Neuronal stem cell (in vitro differentiated cells): ENCODE measurements at regions not wholly inside any gene's neighbourhood (a gene's known extent, or its start where the extent isn't known, plus 50 kb on each side); places are given as distances from the start of the nearest gene placed in this dataset.

Experiments
- DNase-seq: peaks from one replicate; pipeline ENCODE4 v3.0.0-alpha.2; 2013; ENCODE audit warnings: low spot score
- H2AFZ ChIP-seq: one replicate; pipeline ENCODE4 v1.6.1; 2013; ENCODE audit warnings: mild to moderate bottlenecking, low read length, inconsistent platforms
- H2AK5ac ChIP-seq: 2 replicates; pipeline ENCODE4 v1.6.1; 2013; ENCODE audit warnings: low read depth, mild to moderate bottlenecking, inconsistent platforms, low read length, moderate library complexity, mixed read lengths
- H2BK120ac ChIP-seq: 2 replicates; pipeline ENCODE4 v1.6.1; 2013; ENCODE audit warnings: low read depth, mild to moderate bottlenecking, inconsistent platforms, low read length, moderate library complexity, mixed read lengths
- H2BK12ac ChIP-seq: one replicate; pipeline ENCODE4 v1.6.1; 2013; ENCODE audit warnings: low read length, inconsistent platforms
- H2BK15ac ChIP-seq: 2 replicates; pipeline ENCODE4 v1.6.1; 2013; ENCODE audit warnings: mild to moderate bottlenecking, low read length, inconsistent platforms, mixed read lengths
- H2BK5ac ChIP-seq: one replicate; pipeline ENCODE4 v1.6.1; 2013; ENCODE audit warnings: inconsistent platforms, mild to moderate bottlenecking, low read length, moderate library complexity
- H3K14ac ChIP-seq: one replicate; pipeline ENCODE4 v1.6.1; 2013; ENCODE audit warnings: low read length, inconsistent platforms
- H3K18ac ChIP-seq: 2 replicates; pipeline ENCODE4 v1.6.1; 2013; ENCODE audit warnings: low read length, inconsistent platforms
- H3K23ac ChIP-seq: 2 replicates; pipeline ENCODE4 v1.6.1; 2013; ENCODE audit warnings: low read depth, mild to moderate bottlenecking, mixed read lengths, low read length, inconsistent platforms; ENCODE audit not compliant: poor library complexity
- H3K27ac ChIP-seq: replicated peaks from 3 replicates; pipeline ENCODE4 v1.5.1; 2013; ENCODE audit warnings: low read length, inconsistent platforms
- H3K27me3 ChIP-seq, 3 experiments: 2 replicates each; pipeline ENCODE4 v1.6.1; 2013; ENCODE audit warnings: low read length in 3 of 3, mild to moderate bottlenecking in 2 of 3, inconsistent platforms in 1 of 3, low read depth in 1 of 3, mixed read lengths in 1 of 3, moderate library complexity in 1 of 3; ENCODE audit not compliant: control insufficient read depth in 3 of 3, insufficient read depth in 3 of 3
- H3K36me3 ChIP-seq, 2 donors: replicated peaks in 1 of 2; 2 replicates each; pipeline ENCODE4 v1.6.1; 2013; ENCODE audit warnings: low read length in 2 of 2; ENCODE audit not compliant: control insufficient read depth in 2 of 2, insufficient read depth in 2 of 2
- H3K4ac ChIP-seq: 2 replicates; pipeline ENCODE4 v1.6.1; 2013; ENCODE audit warnings: inconsistent platforms, mild to moderate bottlenecking, low read length, moderate library complexity
- H3K4me1 ChIP-seq, 2 donors: 1 replicate in 1 of 2; 2 replicates in 1 of 2; pipeline ENCODE4 v1.6.1; 2013; ENCODE audit warnings: low read length in 2 of 2, low read depth in 1 of 2; ENCODE audit not compliant: control insufficient read depth in 2 of 2, insufficient read depth in 1 of 2
- H3K4me2 ChIP-seq: one replicate; pipeline ENCODE4 v1.6.1; 2013; ENCODE audit warnings: mild to moderate bottlenecking, low read length, inconsistent platforms; ENCODE audit not compliant: insufficient read depth, poor library complexity, severe bottlenecking
- H3K4me3 ChIP-seq, 2 donors: 2 replicates each; pipeline ENCODE4 v1.5.1; 2013; ENCODE audit warnings: low read length in 2 of 2, mild to moderate bottlenecking in 2 of 2, inconsistent platforms in 1 of 2, moderate library complexity in 1 of 2
- H3K79me1 ChIP-seq: one replicate; pipeline ENCODE4 v1.6.1; 2013; ENCODE audit warnings: low read depth, mild to moderate bottlenecking, inconsistent platforms, low read length, moderate library complexity
- H3K9ac ChIP-seq: one replicate; pipeline ENCODE4 v1.6.1; 2013; ENCODE audit warnings: mild to moderate bottlenecking, low read depth, low read length, inconsistent platforms; ENCODE audit not compliant: poor library complexity
- H3K9me3 ChIP-seq, 2 donors: replicated peaks in 1 of 2; 2 replicates each; pipeline versions ENCODE3 to v1.6.1; 2013; ENCODE audit warnings: low read length in 2 of 2, mild to moderate bottlenecking in 2 of 2, inconsistent platforms in 1 of 2, low read depth in 1 of 2, mixed read lengths in 1 of 2, moderate library complexity in 1 of 2; ENCODE audit not compliant: control insufficient read depth in 2 of 2, insufficient read depth in 1 of 2
- H4K8ac ChIP-seq: one replicate; pipeline ENCODE4 v1.6.1; 2013; ENCODE audit warnings: low read depth, mild to moderate bottlenecking, inconsistent platforms, low read length, moderate library complexity
- H4K91ac ChIP-seq: one replicate; pipeline ENCODE4 v1.6.1; 2013; ENCODE audit warnings: low read length, low read depth, mild to moderate bottlenecking, inconsistent platforms; ENCODE audit not compliant: poor library complexity
- WGBS, 2 donors: extraction: QIAGEN DNeasy Blood & Tissue Kit; methylation state at CpG; one replicate each; pipeline ENCODE4 v1.1.7; 2013; ENCODE audit warnings: missing lambda C conversion rate in 2 of 2, mixed read lengths in 1 of 2; ENCODE audit not compliant: insufficient read length in 2 of 2, insufficient replicate concordance in 1 of 2; ENCODE audit errors: extremely low coverage in 2 of 2; 5-methylcytosine and 5-hydroxymethylcytosine counted together

DNA sequence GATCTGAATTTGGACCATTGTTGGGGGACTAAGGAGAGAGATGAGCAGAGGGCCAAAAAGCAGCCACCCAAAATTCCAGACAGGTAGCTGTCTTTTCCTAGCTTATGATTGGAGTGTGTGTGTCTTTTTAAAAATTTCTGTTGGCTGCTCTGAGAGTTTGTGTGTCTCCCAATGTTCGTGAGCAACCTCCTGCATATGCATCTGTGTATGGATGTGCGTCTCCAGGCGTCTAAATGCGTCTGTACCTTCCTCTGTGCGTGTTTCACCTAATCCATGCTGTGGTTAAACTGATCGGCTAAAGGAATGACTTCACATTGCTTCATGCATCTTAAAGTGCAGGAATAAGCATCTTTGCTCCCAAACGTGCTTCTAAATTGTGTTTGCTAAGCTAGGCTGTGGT lies 65.5 kb upstream of the LAS1L start:
- Histone ChIP-seq H3K4me1 (peaks cover 0 to 2% of the 10 kb centered on the region in 2 donors), H3K9me3 (no peaks in the 10 kb centered on the region), H3K14ac (no peak overlapping the region), H2AK5ac (no peak overlapping the region), H3K27me3 (no peaks in the 10 kb centered on the region), H2BK120ac (no peak overlapping the region), H2BK12ac (no peak overlapping the region), H2BK5ac (no peak overlapping the region), H3K4me2 (no peak overlapping the region), H3K4me3 (no peak overlapping the region), H3K36me3 (no peaks in the 10 kb centered on the region), H3K27ac (no peak overlapping the region), H3K79me1 (no peaks in the 10 kb centered on the region), H3K23ac (no peak overlapping the region), H2AFZ (no peak overlapping the region), H4K91ac (no peak overlapping the region), H2BK15ac (no peak overlapping the region), H3K4ac (no peak overlapping the region), H3K18ac (no peak overlapping the region), H3K9ac (no peak overlapping the region), H4K8ac (no peak overlapping the region)
- WGBS, 2 donors, result no CpG with 5 or more reads among the region's 7 CpGs
- DNase-seq, result no peak

GRCh38 chrX:65598559-65599147 lies 64.1 kb upstream of the LAS1L start:
- Histone ChIP-seq H3K4me2 (no peak overlapping the region), H2BK120ac (no peak overlapping the region), H2BK15ac (no peak overlapping the region), H3K23ac (no peak overlapping the region), H2BK5ac (no peak overlapping the region), H3K9ac (no peak overlapping the region), H4K8ac (no peak overlapping the region), H4K91ac (no peak overlapping the region), H3K4me3 (no peak overlapping the region), H3K4ac (no peak overlapping the region), H2AFZ (no peak overlapping the region), H3K27ac (no peak overlapping the region), H3K9me3 (no peaks in the 10 kb centered on the region), H3K79me1 (no peaks in the 10 kb centered on the region), H3K14ac (no peak overlapping the region), H3K4me1 (peaks cover 0 to 2% of the 10 kb centered on the region in 2 donors), H3K36me3 (no peaks in the 10 kb centered on the region), H3K18ac (no peak overlapping the region), H2AK5ac (no peak overlapping the region), H2BK12ac (no peak overlapping the region), H3K27me3 (no peaks in the 10 kb centered on the region)
- no peak for DNase-seq
- no CpG with 5 or more reads among the region's 8 CpGs for WGBS, 2 donors

DNA sequence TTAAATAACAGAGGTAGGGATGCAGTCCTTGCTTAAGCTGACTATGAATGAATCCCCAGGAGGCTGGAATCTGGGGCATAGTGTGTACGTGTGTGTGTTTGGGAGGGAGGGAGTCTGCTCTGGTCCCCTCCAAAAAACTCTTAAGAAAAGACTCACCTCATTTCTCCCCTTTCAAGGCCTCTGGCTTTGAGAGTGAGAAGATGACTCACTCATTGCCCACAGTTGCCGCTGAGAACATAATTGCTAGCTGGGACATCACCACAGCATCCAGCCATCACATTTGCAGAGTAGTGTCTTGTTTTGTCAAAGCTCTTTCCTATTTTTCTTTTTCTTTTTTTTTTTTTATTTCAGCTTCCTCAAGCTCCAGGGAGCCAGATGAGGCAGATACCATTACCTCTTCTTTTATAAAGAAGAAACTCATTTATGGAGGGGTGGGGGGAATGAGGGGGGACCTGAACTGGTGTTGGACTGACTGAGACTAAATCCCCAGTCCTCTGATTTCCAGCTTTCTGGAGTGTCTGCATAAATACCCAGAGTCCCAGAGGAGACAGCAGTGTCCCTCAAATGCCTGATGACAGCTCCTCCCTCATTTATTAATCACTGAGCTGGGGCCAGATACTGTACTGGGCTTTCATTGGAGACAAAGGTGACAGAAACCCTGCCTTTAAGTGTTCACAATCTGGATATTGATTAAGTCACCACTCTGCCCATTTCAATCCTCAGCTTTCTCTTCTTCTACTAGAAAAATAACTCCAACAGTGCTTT lies 61.9 kb upstream of the LAS1L start:
- Histone ChIP-seq H2AK5ac (no peak overlapping the region), H3K4ac (no peak overlapping the region), H2AFZ (peak overlapping the region; percentile 51), H4K91ac (no peak overlapping the region), H3K27ac (no peak overlapping the region), H3K23ac (no peak overlapping the region), H3K14ac (no peak overlapping the region), H2BK120ac (no peak overlapping the region), H4K8ac (no peak overlapping the region), H3K9ac (no peak overlapping the region), H3K27me3 (no peaks in the 10 kb centered on the region), H3K79me1 (no peaks in the 10 kb centered on the region), H3K18ac (no peak overlapping the region), H3K4me2 (no peak overlapping the region), H3K9me3 (no peaks in the 10 kb centered on the region), H2BK12ac (no peak overlapping the region), H3K36me3 (no peaks in the 10 kb centered on the region), H3K4me3 (no peak overlapping the region), H2BK15ac (no peak overlapping the region), H2BK5ac (no peak overlapping the region), H3K4me1 (peaks cover 0 to 2% of the 10 kb centered on the region in 2 donors)
- no peak for DNase-seq
- WGBS, 2 donors, result no CpG with 5 or more reads among the region's 2 CpGs

DNA sequence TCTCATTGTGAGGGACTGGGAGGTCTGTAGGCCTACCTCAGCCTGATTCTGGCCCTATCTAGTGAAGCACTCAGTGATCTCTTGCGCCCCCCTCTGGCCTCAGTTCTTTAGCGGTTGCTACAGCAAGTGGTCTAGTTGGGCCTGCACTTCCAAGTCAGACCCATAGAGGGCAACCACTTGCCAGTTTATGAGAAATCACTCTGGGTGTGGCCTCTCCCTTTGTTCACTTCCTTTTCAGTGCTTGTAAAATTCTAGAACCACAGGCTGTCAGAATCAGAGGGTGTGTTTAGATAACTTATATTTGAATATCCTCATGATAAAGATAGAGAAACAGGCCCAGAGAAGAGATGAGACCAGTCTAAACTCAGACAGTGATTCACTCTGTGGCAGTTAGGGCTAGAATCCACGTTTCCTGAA lies 60.9 kb upstream of the LAS1L start:
- H3K18ac ChIP-seq, result no peak overlapping the region
- H2AFZ ChIP-seq, result peak overlapping the region; percentile 51
- H4K8ac ChIP-seq, result no peak overlapping the region
- peak; percentile 78 for DNase-seq
- H2BK5ac ChIP-seq, result no peak overlapping the region
- no peak overlapping the region for H2BK120ac ChIP-seq
- H3K14ac ChIP-seq, result no peak overlapping the region
- no peak overlapping the region for H3K4me2 ChIP-seq
- peaks cover 0 to 3% (median 0%) of the 10 kb centered on the region in 3 experiments for H3K27me3 ChIP-seq
- H2AK5ac ChIP-seq, result no peak overlapping the region
- H3K4ac ChIP-seq, result no peak overlapping the region
- no peak overlapping the region for H2BK12ac ChIP-seq
- no peak overlapping the region for H3K27ac ChIP-seq
- no peak overlapping the region for H4K91ac ChIP-seq
- no peaks in the 10 kb centered on the region for H3K9me3 ChIP-seq
- H3K9ac ChIP-seq, result no peak overlapping the region
- H3K79me1 ChIP-seq, result no peaks in the 10 kb centered on the region
- no peaks in the 10 kb centered on the region for H3K36me3 ChIP-seq
- no CpG with 5 or more reads among the region's 3 CpGs for WGBS, 2 donors
- H3K4me1 ChIP-seq, result peaks cover 0 to 2% of the 10 kb centered on the region in 2 donors
- no peak overlapping the region for H2BK15ac ChIP-seq
- H3K23ac ChIP-seq, result no peak overlapping the region
- no peak overlapping the region for H3K4me3 ChIP-seq
